Nephron (organoid): ENCODE measurements at regions not wholly inside any gene's neighbourhood (a gene's known extent, or its start where the extent isn't known, plus 50 kb on each side); places are given as distances from the start of the nearest gene placed in this dataset.
A peak's percentile ranks its signal among the peaks of the same experiment; 100 is the strongest.

Experiments
- H3K27ac Mint-ChIP-seq, 3 experiments: 2 replicates each; pipeline ENCODE4 v1.8.0; 2020; ENCODE audit warnings: mixed read lengths in 3 of 3, mild to moderate bottlenecking in 2 of 3, moderate library complexity in 1 of 3
- H3K27me3 Mint-ChIP-seq: 2 replicates; pipeline ENCODE4 v1.8.0; 2021; ENCODE audit warnings: low read depth, mild to moderate bottlenecking, moderate library complexity, mixed read lengths
- H3K36me3 Mint-ChIP-seq: 2 replicates; pipeline ENCODE4 v1.8.0; 2020; ENCODE audit warnings: low read depth, mixed read lengths
- H3K4me1 Mint-ChIP-seq: 2 replicates; pipeline ENCODE4 v1.8.0; 2020; ENCODE audit warnings: mixed read lengths
- H3K4me3 Mint-ChIP-seq, 3 experiments: 2 replicates each; pipeline ENCODE4 v1.8.0; 2020; ENCODE audit warnings: mild to moderate bottlenecking in 3 of 3, mixed read lengths in 3 of 3, moderate library complexity in 2 of 3
- H3K9me3 Mint-ChIP-seq: 2 replicates; pipeline ENCODE4 v1.8.0; 2020; ENCODE audit warnings: mixed read lengths
- CTCF ChIP-seq, 3 experiments: fragments of 200-600 bp; sonication (generic); IDR thresholded peaks; one replicate each; pipeline ENCODE4 v1.5.0; 2021; ENCODE audit warnings: antibody characterized with exemption in 3 of 3; ENCODE audit not compliant: unreplicated experiment in 3 of 3

GRCh38 chr2:180474716-180475115 lies 467.6 kb upstream of the CWC22 start:
- H3K27me3 Mint-ChIP-seq: no peaks in the 10 kb centered on the region
- H3K4me1 Mint-ChIP-seq: peaks cover 12% of the 10 kb centered on the region
- H3K9me3 Mint-ChIP-seq: peaks cover 2% of the 10 kb centered on the region
- H3K4me3 Mint-ChIP-seq: no peak overlapping the region
- TF ChIP-seq CTCF (IDR thresholded peaks at IDR 0.05; ENCODE audit: unreplicated experiment in 3 of 3): no peak
- no peak overlapping the region for H3K27ac Mint-ChIP-seq
- H3K36me3 Mint-ChIP-seq: no peaks in the 10 kb centered on the region

DNA sequence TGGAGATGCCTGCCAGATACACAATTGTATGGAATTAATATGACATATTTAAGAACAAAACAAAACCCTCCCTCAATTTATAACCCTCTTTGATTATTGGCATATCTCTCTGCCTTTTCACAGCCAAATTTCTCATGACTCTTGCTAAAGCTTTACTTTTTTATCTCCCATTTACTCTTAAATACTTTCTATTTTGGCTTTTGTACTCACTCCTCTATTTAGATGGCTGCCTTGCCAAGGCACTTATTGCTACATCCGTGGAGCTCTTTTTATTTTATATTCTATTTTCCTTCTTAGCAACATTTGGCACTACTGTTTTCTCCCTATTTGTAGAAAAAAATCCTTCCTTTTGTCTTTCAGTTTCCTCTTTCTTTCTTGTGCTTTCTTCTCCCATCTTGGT lies 466.4 kb upstream of the CWC22 start:
- Mint-ChIP-seq H3K4me3 (no peak overlapping the region), H3K27me3 (no peaks in the 10 kb centered on the region), H3K4me1 (peaks cover 12% of the 10 kb centered on the region), H3K36me3 (no peaks in the 10 kb centered on the region), H3K27ac (no peak overlapping the region), H3K9me3 (peaks cover 11% of the 10 kb centered on the region)
- TF ChIP-seq CTCF (IDR thresholded peaks at IDR 0.05; ENCODE audit: unreplicated experiment in 3 of 3): no peak

- Mint-ChIP-seq H3K9me3 (peaks cover 15% of the 10 kb centered on the region), H3K27ac (peak overlapping the region in 2 of 3 experiments; percentile 18 to 91), H3K36me3 (no peaks in the 10 kb centered on the region), H3K4me3 (no peak overlapping the region), H3K4me1 (peaks cover 7% of the 10 kb centered on the region), H3K27me3 (no peaks in the 10 kb centered on the region)
- no peak for TF ChIP-seq CTCF (IDR thresholded peaks at IDR 0.05; ENCODE audit: unreplicated experiment in 3 of 3)
Observed at GRCh38 chr2:180472133-180472532, 465.0 kb upstream of the CWC22 start.

DNA sequence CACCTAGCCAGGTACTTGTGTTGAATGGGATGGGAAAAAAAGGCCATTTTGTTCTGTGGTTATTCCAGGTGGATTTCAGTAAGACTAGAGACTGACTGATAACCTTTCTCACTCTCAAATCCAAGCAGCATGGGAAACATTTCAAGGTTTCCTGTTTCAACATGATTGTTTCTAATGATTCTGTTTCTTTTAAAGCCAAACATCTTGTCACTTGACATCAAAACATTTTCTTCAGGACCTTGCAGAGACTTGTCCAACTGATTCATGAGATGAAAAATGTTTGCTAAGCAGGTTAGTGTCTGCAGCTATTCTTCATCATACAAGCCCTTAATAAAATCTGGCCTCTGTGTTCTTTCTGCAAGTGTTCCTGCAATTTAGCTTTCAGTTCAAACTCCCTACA lies 456.5 kb upstream of the CWC22 start:
- TF ChIP-seq CTCF (IDR thresholded peaks at IDR 0.05; ENCODE audit: unreplicated experiment in 3 of 3): no peak
- Mint-ChIP-seq H3K4me1 (peaks cover 23% of the 10 kb centered on the region), H3K27ac (peak overlapping the region; percentile 34 to 71 (median 70)), H3K9me3 (peaks cover 7% of the 10 kb centered on the region), H3K27me3 (no peaks in the 10 kb centered on the region), H3K36me3 (no peaks in the 10 kb centered on the region), H3K4me3 (no peak overlapping the region)

DNA sequence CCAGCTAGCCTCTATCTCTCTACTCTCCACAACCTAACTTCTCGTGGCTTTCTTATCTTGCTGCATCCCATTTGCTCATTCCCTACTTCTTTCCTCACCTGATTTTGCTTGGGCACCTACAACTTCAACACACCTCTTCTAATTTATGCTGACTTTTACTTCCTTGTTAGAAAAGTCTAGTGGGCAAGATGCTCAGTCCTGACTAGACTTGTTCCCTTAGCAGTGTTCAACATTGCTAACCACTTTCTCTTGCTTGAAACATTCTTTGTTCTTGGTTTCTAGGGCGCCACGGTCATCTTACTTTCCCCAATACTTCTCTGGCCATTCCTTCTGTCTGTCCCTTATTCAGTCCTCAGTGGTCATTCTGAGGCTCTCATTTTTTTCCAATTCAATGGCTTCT lies 454.7 kb upstream of the CWC22 start:
- H3K27ac Mint-ChIP-seq: no peak overlapping the region
- H3K27me3 Mint-ChIP-seq: no peaks in the 10 kb centered on the region
- TF ChIP-seq CTCF (IDR thresholded peaks at IDR 0.05; ENCODE audit: unreplicated experiment in 3 of 3): no peak
- no peaks in the 10 kb centered on the region for H3K36me3 Mint-ChIP-seq
- H3K4me3 Mint-ChIP-seq: no peak overlapping the region
- H3K9me3 Mint-ChIP-seq: peaks cover 7% of the 10 kb centered on the region
- peaks cover 19% of the 10 kb centered on the region for H3K4me1 Mint-ChIP-seq

DNA sequence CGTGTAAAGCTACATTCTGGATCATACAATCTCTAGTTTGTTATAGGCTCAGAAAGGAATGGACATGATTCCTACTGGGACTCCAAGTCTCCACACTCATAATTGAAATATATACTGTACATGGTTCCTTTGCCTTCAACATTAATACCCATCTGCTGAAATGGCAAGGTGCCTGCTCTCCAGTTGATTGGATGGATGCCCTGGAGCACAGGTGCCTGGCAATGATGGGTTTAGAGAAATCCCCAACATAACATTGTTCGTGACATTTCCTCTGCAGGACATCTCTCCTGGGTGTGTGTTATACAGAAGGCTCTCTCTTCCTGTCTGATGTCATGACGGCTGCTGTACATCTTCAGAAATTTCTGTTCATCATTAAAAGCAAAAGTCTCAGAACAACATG lies 449.7 kb upstream of the CWC22 start:
- Mint-ChIP-seq H3K9me3 (peaks cover 7% of the 10 kb centered on the region), H3K27ac (no peak overlapping the region), H3K4me3 (no peak overlapping the region), H3K4me1 (no peaks in the 10 kb centered on the region), H3K36me3 (no peaks in the 10 kb centered on the region), H3K27me3 (no peaks in the 10 kb centered on the region)
- TF ChIP-seq CTCF (IDR thresholded peaks at IDR 0.05; ENCODE audit: unreplicated experiment in 3 of 3): no peak
